ENCODE measurements at regions not wholly inside any gene's neighbourhood (a gene's known extent, or its start where the extent isn't known, plus 50 kb on each side); places are given as distances from the start of the nearest gene placed in this dataset.
"Not testable (repeated sequence)": the region's sequence is repeated elsewhere in the genome, so short reads cannot be mapped to it uniquely, and the experiment has no call there.

- no peak for TF ChIP-seq CTCF (IDR thresholded peaks at IDR 0.05; ENCODE audit: low read depth, low read length)
- no peak for DNase-seq (ENCODE audit: low read depth in 2 of 2)
These were observed 408.3 kb upstream of the MGMT start for GRCh38 chr10:129058664-129059155.

GRCh38 chr10:129059977-129060376 is 407.1 kb upstream of the MGMT start:
- TF ChIP-seq CTCF (IDR thresholded peaks at IDR 0.05; ENCODE audit: low read depth, low read length): no peak
- no peak overlapping the region for H3K4me3 ChIP-seq (replicated peaks in 1 of 2; ENCODE audit: low read depth in 2 of 2, low read length in 2 of 2)
- no peak for DNase-seq (ENCODE audit: low read depth in 2 of 2)

More at GRCh38 chr10:129058664-129059155, 408.3 kb upstream of the MGMT start:
- no peak overlapping the region for H3K4me3 ChIP-seq (replicated peaks in 1 of 2; ENCODE audit: low read depth in 2 of 2, low read length in 2 of 2)

GRCh38 chr10:129063212-129063611 is 403.8 kb upstream of the MGMT start:
- no peak overlapping the region for H3K4me3 ChIP-seq (replicated peaks in 1 of 2; ENCODE audit: low read depth in 2 of 2, low read length in 2 of 2)
- TF ChIP-seq CTCF (IDR thresholded peaks at IDR 0.05; ENCODE audit: low read depth, low read length): no peak
- no peak for DNase-seq (ENCODE audit: low read depth in 2 of 2)

DNA sequence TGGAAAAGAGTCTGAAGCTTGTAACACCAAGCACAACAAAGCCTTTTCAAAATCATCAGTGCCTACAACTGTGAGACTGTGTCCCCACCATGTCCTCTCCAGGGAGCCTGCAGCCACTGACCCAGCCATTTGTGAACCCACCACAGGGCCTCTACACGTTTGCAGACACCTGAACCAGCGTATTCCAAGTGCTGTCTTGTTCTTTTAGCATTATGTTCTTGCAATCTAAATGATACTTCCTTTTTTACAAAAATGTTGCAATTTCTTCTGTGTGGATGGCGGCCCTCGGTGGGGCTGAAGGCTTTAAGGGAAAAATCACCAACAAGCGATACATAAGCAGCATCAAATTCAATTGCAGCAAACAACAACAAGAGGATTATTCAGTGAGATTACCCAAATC is 403.2 kb upstream of the MGMT start:
- TF ChIP-seq CTCF (IDR thresholded peaks at IDR 0.05; ENCODE audit: low read depth, low read length): no peak
- DNase-seq (ENCODE audit: low read depth in 2 of 2): no peak
- H3K4me3 ChIP-seq (replicated peaks in 1 of 2; ENCODE audit: low read depth in 2 of 2, low read length in 2 of 2): no peak overlapping the region

- not testable (repeated sequence) for DNase-seq (ENCODE audit: low read depth in 2 of 2); H3K4me3 ChIP-seq (replicated peaks in 1 of 2; ENCODE audit: low read depth in 2 of 2, low read length in 2 of 2)
These were observed 400.5 kb upstream of the MGMT start for GRCh38 chr10:129066529-129066928.

- not testable (repeated sequence) for H3K4me3 ChIP-seq (replicated peaks in 1 of 2; ENCODE audit: low read depth in 2 of 2, low read length in 2 of 2); DNase-seq (ENCODE audit: low read depth in 2 of 2)
These were observed 395.6 kb upstream of the MGMT start for GRCh38 chr10:129071411-129071810.

- H3K4me3 ChIP-seq (replicated peaks in 1 of 2; ENCODE audit: low read depth in 2 of 2, low read length in 2 of 2): no peak overlapping the region
- no peak for DNase-seq (ENCODE audit: low read depth in 2 of 2)
- TF ChIP-seq CTCF (IDR thresholded peaks at IDR 0.05; ENCODE audit: low read depth, low read length): no peak
These were observed 392.1 kb upstream of the MGMT start for GRCh38 chr10:129074939-129075338.

DNA sequence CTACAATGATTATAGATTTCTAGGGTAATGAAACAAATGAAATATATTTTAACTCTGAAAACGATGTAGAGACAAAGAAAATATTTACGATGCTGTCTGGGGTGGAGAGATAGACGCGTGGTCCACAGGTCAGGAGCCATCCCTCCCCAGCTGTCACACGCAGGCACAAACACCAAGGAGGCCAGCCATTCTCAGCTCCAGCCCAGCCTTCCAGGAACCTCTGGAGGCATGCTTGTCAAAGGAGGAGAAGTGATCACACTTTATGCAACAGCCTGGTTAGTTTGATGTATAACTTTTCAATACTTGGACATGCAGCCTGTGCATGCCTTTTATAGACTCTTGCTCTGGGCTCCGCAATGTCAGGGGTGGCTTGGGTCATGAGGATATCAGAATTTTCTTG is 391.5 kb upstream of the MGMT start:
- TF ChIP-seq CTCF (IDR thresholded peaks at IDR 0.05; ENCODE audit: low read depth, low read length): no peak
- H3K4me3 ChIP-seq (replicated peaks in 1 of 2; ENCODE audit: low read depth in 2 of 2, low read length in 2 of 2): no peak overlapping the region
- no peak for DNase-seq (ENCODE audit: low read depth in 2 of 2)
